Adrenal gland (tissue), 5 donors: ENCODE measurements at regions not wholly inside any gene's neighbourhood (a gene's known extent, or its start where the extent isn't known, plus 50 kb on each side); places are given as distances from the start of the nearest gene placed in this dataset.
"Not testable (repeated sequence)": the region's sequence is repeated elsewhere in the genome, so short reads cannot be mapped to it uniquely, and the experiment has no call there.

Experiments
- CTCF ChIP-seq, 6 experiments: fragments of 450-650 bp in 4 of 6; fragments of 200-600 bp in 2 of 6; sonication (generic) in 1 of 6; IDR thresholded peaks; 1 replicate in 5 of 6; 2 replicates in 1 of 6; pipeline versions ENCODE4 v1.5.1 to v1.8.0; 2016 to 2021; ENCODE audit warnings: antibody characterized with exemption in 6 of 6, mild to moderate bottlenecking in 2 of 6, moderate library complexity in 1 of 6
- POLR2A ChIP-seq, 2 donors: fragments of 450-650 bp; IDR thresholded peaks; one replicate each; pipeline ENCODE4 v1.6.1; 2017; ENCODE audit warnings: antibody characterized with exemption in 2 of 2, mild to moderate bottlenecking in 2 of 2, moderate library complexity in 1 of 2
- donor health status: DM: no; HTN: no; CAD: no.

- TF ChIP-seq CTCF, POLR2A (IDR thresholded peaks at IDR 0.05): not testable (repeated sequence)
Observed at GRCh38 chr9:40885858-40886257, 242.6 kb downstream of the FOXD4L6 start.
